GM12878 (cell line): ENCODE measurements at regions not wholly inside any gene's neighbourhood (a gene's known extent, or its start where the extent isn't known, plus 50 kb on each side); places are given as distances from the start of the nearest gene placed in this dataset.

Source experiments
- CBX5 ChIP-seq: sonication (generic); IDR thresholded peaks from 2 replicates; pipeline ENCODE4 v1.6.1; 2016; ENCODE audit warnings: low read depth, moderate library complexity, mild to moderate bottlenecking, inconsistent platforms
- NR2C2 ChIP-seq: IDR thresholded peaks from 2 replicates; pipeline ENCODE4 v1.6.1; 2011; ENCODE audit warnings: borderline replicate concordance, low read depth; ENCODE audit not compliant: control insufficient read depth, insufficient read length
- PAX8 ChIP-seq: fragments of 450-650 bp; IDR thresholded peaks from 2 replicates; pipeline ENCODE4 v1.6.1; 2017; ENCODE audit warnings: mild to moderate bottlenecking, moderate library complexity
- SMAD5 ChIP-seq: IDR thresholded peaks from 2 replicates; pipeline ENCODE4 v1.6.1; 2016; ENCODE audit warnings: antibody characterized with exemption, low read depth
- TCF7 ChIP-seq: IDR thresholded peaks from 2 replicates; pipeline ENCODE4 v1.6.1; 2014; ENCODE audit warnings: antibody characterized with exemption, borderline replicate concordance
- ZNF217 ChIP-seq: fragments of 450-650 bp; IDR thresholded peaks from 2 replicates; pipeline ENCODE4 v1.6.1; 2017; ENCODE audit warnings: antibody characterized with exemption, mild to moderate bottlenecking
- ZZZ3 ChIP-seq: IDR thresholded peaks from 2 replicates; pipeline ENCODE4 v1.6.1; 2011; ENCODE audit warnings: low read depth; ENCODE audit not compliant: control insufficient read depth, insufficient read length
- TF ChIP-seq, protein P1 (sequence below): fragments of 450-650 bp; IDR thresholded peaks from 2 replicates; pipeline ENCODE4 v1.6.1; 2017; ENCODE audit warnings: mild to moderate bottlenecking
- TF ChIP-seq, protein P2 (sequence below): fragments of 450-650 bp; formaldehyde crosslinking; IDR thresholded peaks from 2 replicates; pipeline ENCODE4 v1.5.0; 2022; ENCODE audit warnings: mild to moderate bottlenecking, missing genetic modification characterization

DNA sequence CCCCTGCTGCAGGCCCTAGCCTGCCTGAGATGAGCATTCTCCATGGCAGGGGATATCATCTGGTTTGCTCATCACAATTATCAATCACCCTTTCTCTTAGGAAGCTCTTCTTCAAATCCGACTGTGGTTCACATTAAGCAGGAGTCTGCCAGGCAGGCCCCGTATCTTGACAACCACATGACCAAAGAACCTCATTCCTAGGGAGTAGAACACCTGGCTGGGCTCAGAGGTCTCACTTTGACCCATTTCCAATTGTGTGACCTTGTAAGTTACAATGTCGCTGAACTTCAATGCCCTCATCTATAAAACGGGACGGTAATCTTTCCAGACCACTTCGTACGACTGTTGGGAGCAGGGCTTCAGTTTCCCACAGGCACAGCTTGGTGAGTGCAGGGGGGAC, 156.4 kb upstream of the PCBD1 start (continued):
- TF ChIP-seq ZNF217: no peak
- TF ChIP-seq CBX5: no peak
- TF ChIP-seq, protein P1, sequence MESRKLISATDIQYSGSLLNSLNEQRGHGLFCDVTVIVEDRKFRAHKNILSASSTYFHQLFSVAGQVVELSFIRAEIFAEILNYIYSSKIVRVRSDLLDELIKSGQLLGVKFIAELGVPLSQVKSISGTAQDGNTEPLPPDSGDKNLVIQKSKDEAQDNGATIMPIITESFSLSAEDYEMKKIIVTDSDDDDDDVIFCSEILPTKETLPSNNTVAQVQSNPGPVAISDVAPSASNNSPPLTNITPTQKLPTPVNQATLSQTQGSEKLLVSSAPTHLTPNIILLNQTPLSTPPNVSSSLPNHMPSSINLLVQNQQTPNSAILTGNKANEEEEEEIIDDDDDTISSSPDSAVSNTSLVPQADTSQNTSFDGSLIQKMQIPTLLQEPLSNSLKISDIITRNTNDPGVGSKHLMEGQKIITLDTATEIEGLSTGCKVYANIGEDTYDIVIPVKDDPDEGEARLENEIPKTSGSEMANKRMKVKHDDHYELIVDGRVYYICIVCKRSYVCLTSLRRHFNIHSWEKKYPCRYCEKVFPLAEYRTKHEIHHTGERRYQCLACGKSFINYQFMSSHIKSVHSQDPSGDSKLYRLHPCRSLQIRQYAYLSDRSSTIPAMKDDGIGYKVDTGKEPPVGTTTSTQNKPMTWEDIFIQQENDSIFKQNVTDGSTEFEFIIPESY: no peak
- no peak for TF ChIP-seq NR2C2
- TF ChIP-seq PAX8: no peak
- TF ChIP-seq, protein P2, sequence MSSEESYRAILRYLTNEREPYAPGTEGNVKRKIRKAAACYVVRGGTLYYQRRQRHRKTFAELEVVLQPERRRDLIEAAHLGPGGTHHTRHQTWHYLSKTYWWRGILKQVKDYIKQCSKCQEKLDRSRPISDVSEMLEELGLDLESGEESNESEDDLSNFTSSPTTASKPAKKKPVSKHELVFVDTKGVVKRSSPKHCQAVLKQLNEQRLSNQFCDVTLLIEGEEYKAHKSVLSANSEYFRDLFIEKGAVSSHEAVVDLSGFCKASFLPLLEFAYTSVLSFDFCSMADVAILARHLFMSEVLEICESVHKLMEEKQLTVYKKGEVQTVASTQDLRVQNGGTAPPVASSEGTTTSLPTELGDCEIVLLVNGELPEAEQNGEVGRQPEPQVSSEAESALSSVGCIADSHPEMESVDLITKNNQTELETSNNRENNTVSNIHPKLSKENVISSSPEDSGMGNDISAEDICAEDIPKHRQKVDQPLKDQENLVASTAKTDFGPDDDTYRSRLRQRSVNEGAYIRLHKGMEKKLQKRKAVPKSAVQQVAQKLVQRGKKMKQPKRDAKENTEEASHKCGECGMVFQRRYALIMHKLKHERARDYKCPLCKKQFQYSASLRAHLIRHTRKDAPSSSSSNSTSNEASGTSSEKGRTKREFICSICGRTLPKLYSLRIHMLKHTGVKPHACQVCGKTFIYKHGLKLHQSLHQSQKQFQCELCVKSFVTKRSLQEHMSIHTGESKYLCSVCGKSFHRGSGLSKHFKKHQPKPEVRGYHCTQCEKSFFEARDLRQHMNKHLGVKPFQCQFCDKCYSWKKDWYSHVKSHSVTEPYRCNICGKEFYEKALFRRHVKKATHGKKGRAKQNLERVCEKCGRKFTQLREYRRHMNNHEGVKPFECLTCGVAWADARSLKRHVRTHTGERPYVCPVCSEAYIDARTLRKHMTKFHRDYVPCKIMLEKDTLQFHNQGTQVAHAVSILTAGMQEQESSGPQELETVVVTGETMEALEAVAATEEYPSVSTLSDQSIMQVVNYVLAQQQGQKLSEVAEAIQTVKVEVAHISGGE (CRISPR knock-in tag): no peak
- TF ChIP-seq TCF7: no peak
- no peak for TF ChIP-seq ZZZ3
- TF ChIP-seq SMAD5: no peak
